ENCODE measurements at regions not wholly inside any gene's neighbourhood (a gene's known extent, or its start where the extent isn't known, plus 50 kb on each side); places are given as distances from the start of the nearest gene placed in this dataset.

GRCh38 chr2:224272237-224272910 is 129.5 kb downstream of the FAM124B start:
- Histone ChIP-seq H3K27me3 (ENCODE audit: control insufficient read depth in 3 of 3, insufficient read depth in 3 of 3, low read length in 3 of 3) (no peaks in the 10 kb centered on the region), H3K4me1 (ENCODE audit: control insufficient read depth in 3 of 3, insufficient read depth in 2 of 3, low read depth in 1 of 3, low read length in 2 of 3) (peaks cover 0 to 8% (median 2%) of the 10 kb centered on the region in 3 donors), H3K4me3 (ENCODE audit: low read depth in 1 of 3, low read length in 3 of 3) (no peak overlapping the region), H3K9me3 (ENCODE audit: control insufficient read depth in 2 of 2, insufficient read depth in 1 of 2, low read depth in 1 of 2, low read length in 1 of 2) (no peaks in the 10 kb centered on the region), H3K36me3 (ENCODE audit: control insufficient read depth in 3 of 3, insufficient read depth in 2 of 3, low read depth in 1 of 3, low read length in 3 of 3) (no peaks in the 10 kb centered on the region), H3K27ac (ENCODE audit: low read depth in 1 of 3, low read length in 2 of 3) (no peak overlapping the region)
- FAIRE-seq: no peak
- 51 to 58% (median 53%) methylated on average over 6 of the region's 6 CpGs for WGBS, 3 donors
- peak in 1 of 2 donors; percentile 33 for DNase-seq

DNA sequence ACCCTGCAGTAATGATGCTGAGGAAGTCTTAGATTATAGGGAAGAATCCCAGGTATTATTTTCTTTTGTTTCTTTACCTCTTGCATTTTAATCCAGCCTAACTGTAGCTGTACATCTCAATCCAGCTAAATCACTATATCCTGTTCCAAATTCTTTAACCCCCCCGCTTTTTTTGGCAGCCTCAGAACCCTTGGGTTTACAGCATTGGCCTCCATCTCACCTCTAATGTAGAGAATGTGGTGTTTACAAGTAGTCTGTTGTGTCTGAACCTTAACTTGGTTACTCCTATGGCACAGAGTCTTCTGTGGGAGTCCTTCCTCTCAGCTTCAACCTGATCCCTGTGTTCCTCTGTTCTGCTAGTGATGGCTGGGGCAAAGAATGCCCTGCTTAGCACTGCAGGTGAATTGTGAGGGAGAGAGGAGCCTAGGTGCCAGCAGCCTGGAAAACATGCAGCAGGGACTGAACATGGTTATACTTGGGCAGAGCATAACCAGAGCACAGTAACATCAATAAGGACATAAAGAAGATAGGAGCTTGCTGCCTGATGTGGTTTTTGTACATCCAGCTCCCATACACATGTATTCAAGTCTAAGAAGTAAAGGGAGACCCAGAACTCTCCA is 130.2 kb downstream of the FAM124B start:
- Histone ChIP-seq H3K27ac (ENCODE audit: low read depth in 1 of 3, low read length in 2 of 3) (no peak overlapping the region), H3K9me3 (ENCODE audit: control insufficient read depth in 2 of 2, insufficient read depth in 1 of 2, low read depth in 1 of 2, low read length in 1 of 2) (no peaks in the 10 kb centered on the region), H3K4me1 (ENCODE audit: control insufficient read depth in 3 of 3, insufficient read depth in 2 of 3, low read depth in 1 of 3, low read length in 2 of 3) (peaks cover 0 to 8% (median 2%) of the 10 kb centered on the region in 3 donors), H3K36me3 (ENCODE audit: control insufficient read depth in 3 of 3, insufficient read depth in 2 of 3, low read depth in 1 of 3, low read length in 3 of 3) (no peaks in the 10 kb centered on the region), H3K27me3 (ENCODE audit: control insufficient read depth in 3 of 3, insufficient read depth in 3 of 3, low read length in 3 of 3) (no peaks in the 10 kb centered on the region), H3K4me3 (ENCODE audit: low read depth in 1 of 3, low read length in 3 of 3) (no peak overlapping the region)
- DNase-seq (no peak), FAIRE-seq (no peak)
- 72 to 87% (median 76%) methylated on average over 1 of the region's 1 CpG for WGBS, 3 donors

GRCh38 chr2:224268441-224268840 is 133.5 kb downstream of the FAM124B start:
- peaks cover 0 to 8% (median 2%) of the 10 kb centered on the region in 3 donors for H3K4me1 ChIP-seq (ENCODE audit: control insufficient read depth in 3 of 3, insufficient read depth in 2 of 3, low read depth in 1 of 3, low read length in 2 of 3)
- DNase-seq (peak; percentile 24 to 35), FAIRE-seq (no peak)
- H3K4me3 ChIP-seq (ENCODE audit: low read depth in 1 of 3, low read length in 3 of 3): no peak overlapping the region
- H3K36me3 ChIP-seq (ENCODE audit: control insufficient read depth in 3 of 3, insufficient read depth in 2 of 3, low read depth in 1 of 3, low read length in 3 of 3): no peaks in the 10 kb centered on the region
- WGBS, 3 donors: 55 to 65% (median 58%) methylated on average over 4 of the region's 4 CpGs
- H3K27ac ChIP-seq (ENCODE audit: low read depth in 1 of 3, low read length in 2 of 3): peak overlapping the region in 2 of 3 donors; percentile 32 to 81
- H3K9me3 ChIP-seq (ENCODE audit: control insufficient read depth in 2 of 2, insufficient read depth in 1 of 2, low read depth in 1 of 2, low read length in 1 of 2): no peaks in the 10 kb centered on the region
- H3K27me3 ChIP-seq (ENCODE audit: control insufficient read depth in 3 of 3, insufficient read depth in 3 of 3, low read length in 3 of 3): no peaks in the 10 kb centered on the region

GRCh38 chr2:224264259-224264658 is 137.6 kb downstream of the FAM124B start:
- H3K4me3 ChIP-seq (ENCODE audit: low read depth in 1 of 3, low read length in 3 of 3): no peak overlapping the region
- H3K27ac ChIP-seq (ENCODE audit: low read depth in 1 of 3, low read length in 2 of 3): no peak overlapping the region
- H3K4me1 ChIP-seq (ENCODE audit: control insufficient read depth in 3 of 3, insufficient read depth in 2 of 3, low read depth in 1 of 3, low read length in 2 of 3): no peaks in the 10 kb centered on the region
- FAIRE-seq: no peak
- no peaks in the 10 kb centered on the region for H3K36me3 ChIP-seq (ENCODE audit: control insufficient read depth in 3 of 3, insufficient read depth in 2 of 3, low read depth in 1 of 3, low read length in 3 of 3)
- 45 to 60% (median 57%) methylated on average over 4 of the region's 4 CpGs for WGBS, 3 donors
- peaks cover 0 to 2% (median 0%) of the 10 kb centered on the region in 3 donors for H3K27me3 ChIP-seq (ENCODE audit: control insufficient read depth in 3 of 3, insufficient read depth in 3 of 3, low read length in 3 of 3)
- no peak for DNase-seq
- H3K9me3 ChIP-seq (ENCODE audit: control insufficient read depth in 2 of 2, insufficient read depth in 1 of 2, low read depth in 1 of 2, low read length in 1 of 2): no peaks in the 10 kb centered on the region

DNA sequence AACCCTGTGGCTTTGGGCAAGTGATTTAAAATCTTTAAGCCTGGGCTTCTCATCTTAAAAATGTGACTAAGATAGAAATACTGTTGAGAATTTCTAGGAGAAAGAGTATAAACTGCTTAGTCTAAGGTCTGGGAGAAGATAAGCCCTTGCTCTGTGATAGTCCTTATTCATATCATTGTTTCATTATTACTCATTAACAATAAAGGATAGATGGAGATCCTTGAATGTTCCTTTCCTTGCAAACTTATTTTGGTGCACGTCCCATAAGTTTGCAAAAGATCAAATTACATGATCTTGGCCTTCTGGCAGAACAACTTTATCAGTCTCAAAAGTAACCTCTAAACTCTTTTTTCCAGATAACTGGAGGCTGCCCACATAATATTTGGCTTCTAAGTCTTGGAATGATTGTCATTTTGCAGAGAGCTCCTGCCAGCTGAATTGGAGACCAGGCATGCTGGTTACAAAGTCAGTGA is 138.3 kb downstream of the FAM124B start:
- WGBS, 3 donors: 27 to 39% (median 28%) methylated on average over 1 of the region's 1 CpG
- Histone ChIP-seq H3K27ac (ENCODE audit: low read depth in 1 of 3, low read length in 2 of 3) (no peak overlapping the region), H3K36me3 (ENCODE audit: control insufficient read depth in 3 of 3, insufficient read depth in 2 of 3, low read depth in 1 of 3, low read length in 3 of 3) (no peaks in the 10 kb centered on the region), H3K4me3 (ENCODE audit: low read depth in 1 of 3, low read length in 3 of 3) (no peak overlapping the region), H3K4me1 (ENCODE audit: control insufficient read depth in 3 of 3, insufficient read depth in 2 of 3, low read depth in 1 of 3, low read length in 2 of 3) (no peaks in the 10 kb centered on the region), H3K27me3 (ENCODE audit: control insufficient read depth in 3 of 3, insufficient read depth in 3 of 3, low read length in 3 of 3) (peaks cover 0 to 2% (median 0%) of the 10 kb centered on the region in 3 donors), H3K9me3 (ENCODE audit: control insufficient read depth in 2 of 2, insufficient read depth in 1 of 2, low read depth in 1 of 2, low read length in 1 of 2) (no peaks in the 10 kb centered on the region)
- no peak for FAIRE-seq
- no peak for DNase-seq

GRCh38 chr2:224261326-224261725 is 140.6 kb downstream of the FAM124B start:
- no peaks in the 10 kb centered on the region for H3K9me3 ChIP-seq (ENCODE audit: control insufficient read depth in 2 of 2, insufficient read depth in 1 of 2, low read depth in 1 of 2, low read length in 1 of 2)
- H3K36me3 ChIP-seq (ENCODE audit: control insufficient read depth in 3 of 3, insufficient read depth in 2 of 3, low read depth in 1 of 3, low read length in 3 of 3): no peaks in the 10 kb centered on the region
- DNase-seq: no peak
- FAIRE-seq: no peak
- no peaks in the 10 kb centered on the region for H3K4me1 ChIP-seq (ENCODE audit: control insufficient read depth in 3 of 3, insufficient read depth in 2 of 3, low read depth in 1 of 3, low read length in 2 of 3)
- no peak overlapping the region for H3K4me3 ChIP-seq (ENCODE audit: low read depth in 1 of 3, low read length in 3 of 3)
- no peak overlapping the region for H3K27ac ChIP-seq (ENCODE audit: low read depth in 1 of 3, low read length in 2 of 3)
- 79 to 91% (median 81%) methylated on average over 1 of the region's 1 CpG for WGBS, 3 donors
- H3K27me3 ChIP-seq (ENCODE audit: control insufficient read depth in 3 of 3, insufficient read depth in 3 of 3, low read length in 3 of 3): peaks cover 0 to 2% (median 0%) of the 10 kb centered on the region in 3 donors

DNA sequence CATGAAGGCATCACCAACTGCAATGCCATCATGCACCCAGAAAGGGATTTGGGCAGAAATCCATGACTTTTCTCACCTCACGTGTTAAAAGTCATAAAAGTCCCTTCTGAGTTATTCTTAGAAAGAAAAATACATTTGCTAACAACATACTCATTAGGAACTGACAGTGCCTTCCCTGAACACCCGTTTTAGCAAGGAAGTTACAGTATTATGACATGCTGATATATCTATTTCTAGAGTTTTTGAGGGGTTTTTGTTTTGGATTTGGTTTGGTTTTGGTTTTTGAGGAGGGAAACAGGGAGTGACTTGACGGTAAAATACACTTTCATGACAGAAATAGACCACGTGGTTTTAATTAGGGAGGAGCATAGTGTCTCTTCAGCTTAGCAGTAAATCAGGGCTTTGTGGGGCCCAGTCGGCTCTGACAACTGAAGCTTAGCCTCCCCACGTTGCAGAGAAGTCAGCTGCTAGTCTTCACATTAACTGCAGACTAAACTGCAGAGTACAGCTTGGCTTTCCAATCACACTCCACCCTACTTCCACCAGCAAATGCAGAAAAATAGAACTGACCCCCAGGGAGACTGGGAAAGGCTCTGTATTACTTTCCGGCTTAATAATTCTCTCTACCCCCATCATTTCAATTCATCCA is 141.4 kb downstream of the FAM124B start:
- peaks cover 0 to 2% (median 0%) of the 10 kb centered on the region in 3 donors for H3K27me3 ChIP-seq (ENCODE audit: control insufficient read depth in 3 of 3, insufficient read depth in 3 of 3, low read length in 3 of 3)
- DNase-seq (no peak), FAIRE-seq (no peak)
- no peaks in the 10 kb centered on the region for H3K36me3 ChIP-seq (ENCODE audit: control insufficient read depth in 3 of 3, insufficient read depth in 2 of 3, low read depth in 1 of 3, low read length in 3 of 3)
- H3K27ac ChIP-seq (ENCODE audit: low read depth in 1 of 3, low read length in 2 of 3): peak overlapping the region in 1 of 3 donors; percentile 13
- no peaks in the 10 kb centered on the region for H3K9me3 ChIP-seq (ENCODE audit: control insufficient read depth in 2 of 2, insufficient read depth in 1 of 2, low read depth in 1 of 2, low read length in 1 of 2)
- no peaks in the 10 kb centered on the region for H3K4me1 ChIP-seq (ENCODE audit: control insufficient read depth in 3 of 3, insufficient read depth in 2 of 3, low read depth in 1 of 3, low read length in 2 of 3)
- H3K4me3 ChIP-seq (ENCODE audit: low read depth in 1 of 3, low read length in 3 of 3): no peak overlapping the region
- 37 to 66% (median 51%) methylated on average over 7 of the region's 7 CpGs for WGBS, 3 donors

DNA sequence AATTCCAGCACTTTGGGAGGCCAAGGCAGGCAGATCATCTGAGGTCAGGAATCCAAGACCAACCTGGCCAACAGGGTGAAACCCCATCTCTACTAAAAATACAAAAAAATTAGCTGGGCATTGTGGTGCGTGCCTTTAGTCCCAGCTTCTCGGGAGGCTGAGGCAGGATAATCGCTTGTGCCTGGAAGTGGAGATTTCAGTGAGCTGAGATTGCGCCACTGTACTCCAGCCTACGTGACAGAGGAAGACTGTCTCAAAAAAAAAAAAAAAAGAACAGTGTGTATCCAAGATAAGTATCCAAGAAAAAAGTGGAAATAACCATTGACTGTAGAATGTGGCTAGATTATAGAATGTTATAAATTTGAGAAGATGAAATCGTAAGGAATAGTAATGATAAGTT is 142.1 kb downstream of the FAM124B start:
- no peaks in the 10 kb centered on the region for H3K4me1 ChIP-seq (ENCODE audit: control insufficient read depth in 3 of 3, insufficient read depth in 2 of 3, low read depth in 1 of 3, low read length in 2 of 3)
- peaks cover 0 to 2% (median 0%) of the 10 kb centered on the region in 3 donors for H3K27me3 ChIP-seq (ENCODE audit: control insufficient read depth in 3 of 3, insufficient read depth in 3 of 3, low read length in 3 of 3)
- WGBS, 3 donors: 92 to 94% (median 92%) methylated on average over 6 of the region's 6 CpGs
- FAIRE-seq (no peak), DNase-seq (no peak)
- H3K27ac ChIP-seq (ENCODE audit: low read depth in 1 of 3, low read length in 2 of 3): no peak overlapping the region
- H3K36me3 ChIP-seq (ENCODE audit: control insufficient read depth in 3 of 3, insufficient read depth in 2 of 3, low read depth in 1 of 3, low read length in 3 of 3): no peaks in the 10 kb centered on the region
- H3K9me3 ChIP-seq (ENCODE audit: control insufficient read depth in 2 of 2, insufficient read depth in 1 of 2, low read depth in 1 of 2, low read length in 1 of 2): no peaks in the 10 kb centered on the region
- H3K4me3 ChIP-seq (ENCODE audit: low read depth in 1 of 3, low read length in 3 of 3): no peak overlapping the region

Data from small intestine (tissue), 7 donors.